ENCODE measurements at regions not wholly inside any gene's neighbourhood (a gene's known extent, or its start where the extent isn't known, plus 50 kb on each side); places are given as distances from the start of the nearest gene placed in this dataset.
A peak's percentile ranks its signal among the peaks of the same experiment; 100 is the strongest.

DNA sequence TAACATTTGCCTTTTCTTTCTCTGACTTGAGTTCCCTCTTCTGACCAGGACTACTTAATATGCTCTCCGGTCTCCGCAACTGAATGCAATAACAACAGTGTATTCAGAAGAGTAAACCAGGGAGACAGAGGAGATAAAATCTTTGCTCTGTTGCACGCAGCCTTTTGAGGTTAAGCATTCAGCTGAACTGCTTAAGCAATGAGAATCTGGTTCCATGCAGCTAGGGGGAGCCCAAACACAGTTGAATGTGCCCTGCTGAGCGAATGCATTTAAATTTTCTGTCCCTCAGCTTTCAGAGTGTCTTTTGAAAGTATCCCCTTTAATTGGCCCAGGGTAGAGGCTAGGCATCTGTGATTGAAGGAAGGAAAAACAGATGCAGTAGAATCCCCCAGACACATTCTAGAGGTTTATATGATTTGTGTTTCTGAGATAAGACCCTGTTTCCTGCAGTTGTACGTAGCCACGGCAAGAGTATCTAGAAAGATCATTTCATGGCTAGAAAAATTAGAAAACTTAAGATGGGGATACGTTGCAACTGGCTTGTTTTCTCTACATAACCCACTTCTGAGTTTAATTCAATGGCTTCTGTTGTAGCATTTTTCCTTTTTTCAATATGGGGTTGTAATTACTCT is 309.6 kb downstream of the TUSC7 start:
- DNase-seq: no peak
- Histone ChIP-seq H3K4me1 (peaks cover 0 to 9% (median 5%) of the 10 kb centered on the region in 6 donors), H3K9me3 (no peaks in the 10 kb centered on the region), H3K27ac (no peak overlapping the region), H3K4me3 (no peak overlapping the region), H3K27me3 (replicated peaks in 1 of 7) (peaks cover 0 to 8% (median 0%) of the 10 kb centered on the region in 7 donors), H3K36me3 (no peaks in the 10 kb centered on the region)
- WGBS, 5 donors: 9 to 17% (median 13%) methylated on average over 7 of the region's 7 CpGs
- intact Hi-C loops (cut with DNase I; ENCODE audit: low total_unique reads): no loop called here
- TF ChIP-seq, protein P1, sequence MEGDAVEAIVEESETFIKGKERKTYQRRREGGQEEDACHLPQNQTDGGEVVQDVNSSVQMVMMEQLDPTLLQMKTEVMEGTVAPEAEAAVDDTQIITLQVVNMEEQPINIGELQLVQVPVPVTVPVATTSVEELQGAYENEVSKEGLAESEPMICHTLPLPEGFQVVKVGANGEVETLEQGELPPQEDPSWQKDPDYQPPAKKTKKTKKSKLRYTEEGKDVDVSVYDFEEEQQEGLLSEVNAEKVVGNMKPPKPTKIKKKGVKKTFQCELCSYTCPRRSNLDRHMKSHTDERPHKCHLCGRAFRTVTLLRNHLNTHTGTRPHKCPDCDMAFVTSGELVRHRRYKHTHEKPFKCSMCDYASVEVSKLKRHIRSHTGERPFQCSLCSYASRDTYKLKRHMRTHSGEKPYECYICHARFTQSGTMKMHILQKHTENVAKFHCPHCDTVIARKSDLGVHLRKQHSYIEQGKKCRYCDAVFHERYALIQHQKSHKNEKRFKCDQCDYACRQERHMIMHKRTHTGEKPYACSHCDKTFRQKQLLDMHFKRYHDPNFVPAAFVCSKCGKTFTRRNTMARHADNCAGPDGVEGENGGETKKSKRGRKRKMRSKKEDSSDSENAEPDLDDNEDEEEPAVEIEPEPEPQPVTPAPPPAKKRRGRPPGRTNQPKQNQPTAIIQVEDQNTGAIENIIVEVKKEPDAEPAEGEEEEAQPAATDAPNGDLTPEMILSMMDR (IDR thresholded peaks at IDR 0.05 in 8 of 11, conservative IDR thresholded peaks at IDR 0.05 in 3 of 11): peak in 10 of 11 experiments; percentile 42 to 79 (median 69)
- no peak for TF ChIP-seq POLR2AphosphoS5 (IDR thresholded peaks at IDR 0.05)
- TF ChIP-seq POLR2A (IDR thresholded peaks at IDR 0.05): no peak

GRCh38 chr3:117026401-117026800 is 316.8 kb downstream of the TUSC7 start:
- Histone ChIP-seq H3K4me1 (no peaks in the 10 kb centered on the region), H3K4me3 (no peak overlapping the region), H3K9me3 (no peaks in the 10 kb centered on the region), H3K36me3 (no peaks in the 10 kb centered on the region), H3K27ac (no peak overlapping the region), H3K27me3 (replicated peaks in 1 of 7) (no peaks in the 10 kb centered on the region)
- WGBS, 5 donors: 95 to 97% (median 95%) methylated on average over 22 of the region's 22 CpGs
- intact Hi-C loops (cut with DNase I; ENCODE audit: low total_unique reads): loop anchor here (10.0 kb wide), 1 partner anchor 698 kb away; no protein-coding TSS in a partner anchor
- no peak for DNase-seq
- TF ChIP-seq POLR2AphosphoS5 (IDR thresholded peaks at IDR 0.05) (no peak), POLR2A (IDR thresholded peaks at IDR 0.05) (no peak)
- TF ChIP-seq, protein P1 (IDR thresholded peaks at IDR 0.05 in 8 of 11, conservative IDR thresholded peaks at IDR 0.05 in 3 of 11): no peak

GRCh38 chr3:117035745-117036144 is 326.2 kb downstream of the TUSC7 start:
- H3K27ac ChIP-seq: peak overlapping the region in 5 of 8 donors; percentile 43 to 74 (median 64)

DNA sequence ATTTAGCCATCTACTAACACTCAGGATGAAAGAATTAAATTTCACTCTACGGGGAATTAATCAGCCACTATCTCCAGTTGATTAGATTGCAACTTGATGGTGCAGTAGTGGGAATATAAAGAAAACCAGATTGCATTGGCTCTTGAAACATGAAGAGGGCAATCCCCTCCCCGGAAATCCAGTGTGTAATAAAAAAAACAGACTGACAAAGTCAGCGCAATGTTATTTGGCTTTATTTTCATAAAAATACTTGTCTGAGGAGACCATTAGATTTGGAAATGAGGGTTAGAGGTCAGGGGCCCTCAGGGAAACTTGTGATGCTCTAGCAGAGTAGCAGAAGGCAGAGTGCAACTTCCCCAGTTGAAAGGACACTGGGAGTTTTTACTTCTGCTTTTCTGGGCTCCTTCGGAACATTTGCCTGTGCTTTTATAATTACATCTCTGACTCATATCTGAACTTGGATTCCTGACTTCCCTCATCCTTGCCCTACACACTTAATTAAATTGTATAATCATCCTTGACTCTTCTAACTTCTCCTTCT is 326.8 kb downstream of the TUSC7 start:
- 30 to 34% (median 33%) methylated on average over 4 of the region's 4 CpGs for WGBS, 5 donors
- no peaks in the 10 kb centered on the region for H3K27me3 ChIP-seq (replicated peaks in 1 of 7)
- peaks cover 0 to 21% (median 12%) of the 10 kb centered on the region in 6 donors for H3K4me1 ChIP-seq
- no peak for DNase-seq
- H3K9me3 ChIP-seq: peaks cover 0 to 11% (median 4%) of the 10 kb centered on the region in 8 donors
- no peaks in the 10 kb centered on the region for H3K36me3 ChIP-seq
- intact Hi-C loops (cut with DNase I; ENCODE audit: low total_unique reads): no loop called here
- H3K4me3 ChIP-seq: no peak overlapping the region
- TF ChIP-seq, protein P1 (IDR thresholded peaks at IDR 0.05 in 8 of 11, conservative IDR thresholded peaks at IDR 0.05 in 3 of 11): no peak
- no peak for TF ChIP-seq POLR2A (IDR thresholded peaks at IDR 0.05)
- peak in 1 of 3 donors; percentile 22 for TF ChIP-seq POLR2AphosphoS5 (IDR thresholded peaks at IDR 0.05)
- H3K27ac ChIP-seq: peak overlapping the region in 5 of 8 donors; percentile 43 to 74 (median 64)

More at GRCh38 chr3:117035745-117036144, 326.2 kb downstream of the TUSC7 start:
- intact Hi-C loops (cut with DNase I; ENCODE audit: low total_unique reads): no loop called here
- Histone ChIP-seq H3K4me3 (no peak overlapping the region), H3K9me3 (peaks cover 0 to 11% (median 4%) of the 10 kb centered on the region in 8 donors), H3K36me3 (no peaks in the 10 kb centered on the region), H3K27me3 (replicated peaks in 1 of 7) (no peaks in the 10 kb centered on the region), H3K4me1 (peaks cover 0 to 21% (median 12%) of the 10 kb centered on the region in 6 donors)
- DNase-seq: no peak
- TF ChIP-seq POLR2A (IDR thresholded peaks at IDR 0.05): no peak
- TF ChIP-seq, protein P1 (IDR thresholded peaks at IDR 0.05 in 8 of 11, conservative IDR thresholded peaks at IDR 0.05 in 3 of 11): no peak
- TF ChIP-seq POLR2AphosphoS5 (IDR thresholded peaks at IDR 0.05): no peak

Data from spleen (tissue), 11 donors.